RCC 7860 (cell line): ENCODE measurements at regions not wholly inside any gene's neighbourhood (a gene's known extent, or its start where the extent isn't known, plus 50 kb on each side); places are given as distances from the start of the nearest gene placed in this dataset.
"Not testable (repeated sequence)": the region's sequence is repeated elsewhere in the genome, so short reads cannot be mapped to it uniquely, and the experiment has no call there.

Experiments used
- DNase-seq: peaks from one replicate; pipeline ENCODE4 v3.0.0-alpha.2; 2015; ENCODE audit warnings: low spot score
- FAIRE-seq: peaks from 2 replicates; lab custom pipeline; 2012; peaks lifted over from hg19 to GRCh38; lab: Jason Lieb, UNC

DNA sequence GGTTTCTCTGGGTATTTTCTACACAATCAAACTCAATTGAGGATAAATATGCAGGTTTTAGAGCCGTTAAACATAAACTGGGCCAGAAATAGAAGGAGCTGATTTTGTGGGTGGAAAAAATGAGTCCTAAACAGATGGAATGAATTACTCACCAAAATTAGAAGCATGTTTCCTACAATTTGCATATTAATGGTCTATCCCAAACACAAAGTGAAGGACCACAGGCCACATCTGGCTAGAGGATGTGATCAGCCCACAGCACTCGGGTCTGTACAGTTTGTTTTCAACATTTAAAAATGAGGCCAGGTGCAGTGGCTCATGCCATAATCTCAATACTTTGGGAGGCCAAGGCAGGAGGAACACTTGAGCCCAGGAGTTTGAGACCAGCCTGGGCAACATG, 296.3 kb downstream of the PREX1 start:
- no peak for DNase-seq
- no peak for FAIRE-seq

DNA sequence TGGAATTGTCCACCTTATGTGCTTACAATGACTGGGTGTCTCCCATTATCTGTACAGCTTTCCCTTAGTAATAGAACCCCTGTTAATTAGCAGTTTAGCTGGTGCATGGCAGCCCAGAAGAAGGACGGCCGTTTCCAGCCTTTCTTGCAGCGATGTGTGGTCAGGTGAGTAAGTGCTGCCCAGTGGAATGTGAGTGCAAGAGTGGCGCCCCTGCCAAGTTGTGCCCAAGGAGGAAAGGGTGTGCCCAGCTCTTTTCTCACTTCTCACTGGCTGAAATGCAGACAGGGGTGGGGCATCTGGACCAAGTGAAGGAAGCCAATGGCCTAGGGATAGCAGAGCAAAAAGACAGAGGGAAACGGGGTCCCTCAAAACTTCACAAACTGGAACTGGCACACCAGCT, 296.8 kb downstream of the PREX1 start:
- DNase-seq (no peak), FAIRE-seq (no peak)

DNA sequence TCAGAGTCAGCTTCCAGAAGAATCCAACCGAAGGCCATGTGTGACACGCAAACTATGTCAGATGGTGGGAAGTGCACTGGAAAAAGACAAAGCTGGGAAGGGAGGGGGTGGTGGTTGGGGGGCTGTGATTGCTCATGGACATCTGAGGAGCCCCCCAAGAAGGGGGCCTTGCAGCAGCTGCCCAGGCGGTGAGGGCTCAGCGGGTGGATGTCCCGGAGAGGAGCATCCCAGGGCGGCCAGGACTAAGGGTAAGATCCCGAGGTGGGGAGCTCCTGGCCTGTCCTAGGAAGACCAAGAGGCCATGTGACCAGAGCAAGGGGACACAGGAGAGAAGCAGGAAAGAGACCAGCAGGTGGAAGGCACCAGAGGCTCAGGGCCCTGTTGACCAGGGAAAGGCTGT, 299.5 kb downstream of the PREX1 start:
- FAIRE-seq = no peak
- DNase-seq = no peak

DNA sequence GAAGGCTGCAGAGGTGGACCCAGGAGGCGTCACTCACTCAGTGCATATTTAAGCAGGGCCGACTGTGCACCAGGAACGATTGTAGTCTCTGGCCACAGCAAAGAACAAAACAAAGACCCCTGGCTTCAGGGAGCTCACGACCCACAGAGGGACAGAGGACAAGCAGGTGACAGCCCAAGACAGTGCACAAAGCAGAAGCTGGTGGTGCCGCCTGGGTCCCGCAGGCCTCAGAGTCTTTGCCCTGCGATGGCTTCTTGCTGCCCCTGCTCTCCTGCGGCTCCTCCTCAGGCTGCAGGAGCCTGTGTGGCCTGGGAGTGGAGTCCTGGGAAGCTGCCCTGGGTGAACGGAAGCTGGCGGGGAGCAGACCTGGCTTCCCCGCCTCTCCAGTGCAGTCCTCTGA, 300.0 kb downstream of the PREX1 start:
- no peak for FAIRE-seq

DNA sequence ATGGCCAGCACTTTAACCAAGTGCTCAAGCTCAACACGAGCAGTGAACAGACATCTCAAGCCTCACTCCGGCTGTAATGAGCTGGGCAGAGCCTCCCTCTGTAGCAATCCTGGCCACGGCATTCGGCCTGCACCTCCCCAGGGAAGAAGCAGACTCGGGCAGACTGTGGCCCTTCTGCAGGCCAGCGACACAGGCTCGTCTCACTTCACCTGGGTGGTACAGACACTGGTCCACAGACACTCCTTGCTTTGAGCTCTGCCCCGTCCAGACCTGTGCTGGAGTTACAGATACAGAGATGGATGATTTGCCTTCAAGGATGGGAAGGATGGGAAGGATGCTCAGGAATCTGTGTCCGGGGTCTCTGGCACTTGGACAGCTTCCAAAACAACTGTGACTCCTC, 300.9 kb downstream of the PREX1 start:
- no peak for FAIRE-seq

More for the DNA sequence above, 300.0 kb downstream of the PREX1 start:
- no peak for DNase-seq

DNA sequence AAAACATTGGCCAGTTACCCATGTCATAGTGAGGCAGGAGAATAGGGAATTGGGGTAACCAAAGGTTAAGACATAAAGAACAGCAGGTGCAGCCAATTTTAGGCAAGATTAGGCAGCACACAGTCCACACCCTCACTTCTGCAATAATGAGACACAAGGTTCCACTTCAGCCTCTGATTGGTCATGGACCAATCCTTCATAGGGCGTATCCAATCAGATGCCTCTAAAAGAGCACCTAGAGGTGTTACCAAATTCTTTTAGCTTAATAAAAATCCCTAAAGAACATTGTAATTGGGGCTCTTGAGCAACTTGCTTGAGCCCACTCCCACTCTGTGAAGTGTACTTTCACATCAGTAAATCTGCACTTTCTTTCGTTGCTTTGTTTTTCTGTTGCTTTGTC, 302.4 kb downstream of the PREX1 start:
- DNase-seq = no peak
- no peak for FAIRE-seq

More for the DNA sequence above, 300.9 kb downstream of the PREX1 start:
- no peak for DNase-seq

DNA sequence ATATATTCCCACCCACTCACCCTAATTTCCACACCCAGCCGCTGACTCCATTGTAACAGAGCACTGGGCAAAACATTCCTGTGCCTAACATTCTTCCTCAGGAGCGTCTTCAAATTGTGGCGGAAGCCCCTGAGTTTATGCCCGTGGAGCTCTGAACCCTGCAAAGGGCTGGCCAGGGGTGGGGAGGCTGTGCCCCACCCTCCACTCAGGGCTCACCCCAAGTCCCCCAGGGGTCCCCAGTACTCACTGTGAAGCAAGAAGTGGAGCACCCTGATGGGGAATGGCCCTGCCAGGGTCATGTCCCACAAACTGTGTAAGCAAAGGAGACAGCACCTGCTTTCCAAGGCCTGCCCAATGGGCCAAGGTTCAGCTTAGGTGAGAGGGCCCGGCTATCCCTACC, 303.2 kb downstream of the PREX1 start:
- FAIRE-seq = no peak
- DNase-seq = no peak

DNA sequence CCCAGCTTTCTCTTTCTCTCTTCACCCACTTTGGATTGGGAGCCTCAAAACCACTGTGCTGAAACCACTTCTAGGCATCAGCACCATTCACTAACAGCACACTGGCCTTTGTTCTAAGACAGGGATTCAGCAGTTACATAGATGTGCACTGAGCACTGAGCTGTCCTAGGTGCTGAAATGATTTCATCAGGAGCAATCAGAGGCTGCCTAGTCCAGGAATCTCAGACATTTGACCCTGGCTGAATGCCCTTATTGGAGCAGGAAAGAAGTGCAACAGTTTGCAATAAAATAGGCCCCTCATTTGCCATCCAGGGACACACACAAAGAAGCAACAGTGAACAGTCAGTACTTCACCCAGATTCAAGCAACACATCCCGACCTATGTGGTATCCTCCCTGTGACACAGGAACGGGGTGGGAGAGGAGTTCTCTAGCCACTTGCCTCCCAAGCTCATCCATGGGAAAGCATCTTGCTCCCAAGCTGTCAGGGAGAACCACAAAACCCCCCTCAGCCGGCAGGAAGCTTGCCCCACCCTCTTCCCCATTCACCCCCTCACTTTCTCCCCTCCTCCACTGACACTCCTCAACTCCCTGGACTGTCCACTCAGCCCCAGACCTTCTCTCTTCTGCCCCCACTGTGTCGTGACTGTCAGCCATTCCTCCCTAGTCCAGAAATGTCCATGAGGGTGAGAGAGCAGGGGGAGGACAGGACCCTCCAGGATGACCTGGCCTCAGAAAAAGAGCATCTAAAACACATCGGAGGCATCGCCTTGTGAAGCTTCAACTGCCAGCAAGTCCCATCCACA, 304.4 kb downstream of the PREX1 start:
- no peak for FAIRE-seq
- peak; percentile 20 for DNase-seq

DNA sequence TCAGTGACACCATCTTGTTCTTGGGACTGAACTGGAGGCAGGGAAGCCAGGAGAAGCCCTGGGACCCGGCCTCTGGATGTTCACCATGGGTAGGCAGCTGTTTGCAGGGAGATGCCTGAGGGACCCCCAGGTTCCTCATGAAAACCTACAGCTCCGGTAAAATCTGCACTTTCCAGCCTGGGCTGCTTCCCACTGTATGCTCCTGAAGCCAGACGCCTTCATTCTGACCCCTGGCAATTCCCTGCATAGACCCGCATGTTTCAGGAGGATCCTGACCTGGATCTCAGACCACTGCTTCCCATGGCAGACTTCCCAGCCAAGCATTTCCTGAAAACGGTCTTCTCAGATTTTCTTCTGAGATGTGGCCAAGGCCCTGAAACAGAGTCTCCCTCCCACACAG, 306.7 kb downstream of the PREX1 start:
- FAIRE-seq (no peak), DNase-seq (no peak)

DNA sequence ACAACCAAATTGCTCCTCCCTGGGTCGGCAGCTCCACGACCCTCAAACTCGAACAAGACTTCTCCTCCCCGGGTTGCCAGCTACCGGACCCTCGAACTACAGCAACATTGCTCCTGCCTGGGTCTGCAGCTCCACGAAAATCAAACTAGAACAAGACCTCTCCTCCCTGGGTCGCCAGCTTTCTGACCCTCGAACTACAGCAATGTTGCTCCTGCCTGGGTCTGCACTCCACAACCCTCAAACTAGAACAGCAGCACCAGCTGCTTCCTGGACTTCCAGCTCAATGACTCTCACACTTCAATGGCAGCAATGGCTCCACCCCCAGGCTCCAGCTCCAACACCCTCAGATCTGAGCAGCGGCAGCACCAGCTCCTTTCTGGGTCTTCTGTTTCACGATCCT, 311.6 kb downstream of the PREX1 start:
- not testable (repeated sequence) for DNase-seq, FAIRE-seq

DNA sequence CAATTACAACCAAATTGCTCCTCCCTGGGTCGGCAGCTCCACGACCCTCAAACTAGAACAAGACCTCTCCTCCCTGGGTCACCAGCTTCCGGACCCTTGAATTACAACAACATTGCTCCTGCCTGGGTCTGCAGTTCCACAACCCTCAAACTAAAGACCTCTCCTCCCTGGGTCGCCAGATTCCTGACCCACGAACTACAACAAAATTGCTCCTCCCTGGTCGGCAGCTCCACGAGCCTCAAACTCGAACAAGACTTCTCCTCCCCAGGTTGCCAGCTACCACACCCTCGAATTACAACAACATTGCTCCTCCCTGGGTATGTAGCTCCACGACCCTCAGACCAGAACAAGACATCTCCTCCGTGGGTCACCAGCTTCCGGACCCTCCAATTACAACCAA, 313.2 kb downstream of the PREX1 start:
- not testable (repeated sequence) for DNase-seq, FAIRE-seq

DNA sequence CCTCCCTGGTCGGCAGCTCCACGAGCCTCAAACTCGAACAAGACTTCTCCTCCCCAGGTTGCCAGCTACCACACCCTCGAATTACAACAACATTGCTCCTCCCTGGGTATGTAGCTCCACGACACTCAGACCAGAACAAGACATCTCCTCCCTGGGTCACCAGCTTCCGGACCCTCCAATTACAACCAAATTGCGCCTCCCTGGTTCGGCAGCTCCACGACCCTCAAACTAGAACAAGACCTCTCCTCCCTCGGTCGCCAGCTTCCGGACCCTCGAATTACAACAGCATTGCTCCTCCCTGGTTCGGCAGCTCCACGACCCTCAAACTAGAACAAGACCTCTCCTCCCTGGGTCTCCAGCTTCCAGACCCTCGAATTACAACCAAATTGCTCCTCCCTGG, 315.3 kb downstream of the PREX1 start:
- FAIRE-seq, DNase-seq: not testable (repeated sequence)

DNA sequence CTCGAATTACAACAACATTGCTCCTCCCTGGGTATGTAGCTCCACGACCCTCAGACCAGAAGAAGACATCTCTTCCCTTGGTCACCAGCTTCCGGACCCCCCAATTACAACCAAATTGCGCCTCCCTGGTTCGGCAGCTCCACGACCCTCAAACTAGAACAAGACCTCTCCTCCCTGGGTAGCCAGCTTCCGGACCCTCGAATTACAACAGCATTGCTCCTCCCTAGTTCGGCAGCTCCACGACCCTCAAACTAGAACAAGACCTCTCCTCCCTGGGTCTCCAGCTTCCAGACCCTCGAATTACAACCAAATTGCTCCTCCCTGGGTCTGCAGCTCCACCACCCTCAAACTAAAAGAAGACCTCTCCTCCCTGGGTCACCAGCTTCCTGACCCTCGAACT, 322.7 kb downstream of the PREX1 start:
- DNase-seq, FAIRE-seq: not testable (repeated sequence)

DNA sequence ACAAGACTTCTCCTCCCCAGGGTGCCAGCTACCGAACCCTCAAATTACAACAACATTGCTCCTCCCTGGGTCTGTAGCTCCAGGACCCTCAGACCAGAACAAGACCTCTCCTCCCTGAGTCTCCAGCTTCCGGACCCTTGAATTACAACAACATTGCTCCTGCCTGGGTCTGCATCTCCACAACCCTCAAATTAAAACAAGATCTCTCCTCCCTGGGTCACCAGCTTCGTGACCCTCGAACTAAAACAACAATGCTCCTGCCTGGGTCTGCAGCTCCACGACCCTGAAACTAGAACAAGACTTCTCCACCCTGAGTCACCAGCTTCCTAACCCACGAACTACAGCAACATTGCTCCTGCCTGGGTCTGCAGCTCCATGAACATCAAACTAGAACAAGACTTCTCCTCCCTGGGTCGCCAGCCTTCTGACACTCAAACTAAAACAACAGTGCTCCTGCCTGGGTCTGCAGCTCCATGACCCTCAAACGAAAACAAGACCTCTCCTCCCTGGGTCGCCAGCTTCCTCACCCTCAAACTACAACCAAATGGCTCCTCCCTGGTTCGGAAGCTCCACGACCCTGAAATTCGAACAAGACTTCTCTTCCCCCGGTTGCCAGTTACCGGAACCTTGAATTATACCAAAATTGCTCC, 324.5 kb downstream of the PREX1 start:
- no peak for FAIRE-seq
- DNase-seq = no peak

DNA sequence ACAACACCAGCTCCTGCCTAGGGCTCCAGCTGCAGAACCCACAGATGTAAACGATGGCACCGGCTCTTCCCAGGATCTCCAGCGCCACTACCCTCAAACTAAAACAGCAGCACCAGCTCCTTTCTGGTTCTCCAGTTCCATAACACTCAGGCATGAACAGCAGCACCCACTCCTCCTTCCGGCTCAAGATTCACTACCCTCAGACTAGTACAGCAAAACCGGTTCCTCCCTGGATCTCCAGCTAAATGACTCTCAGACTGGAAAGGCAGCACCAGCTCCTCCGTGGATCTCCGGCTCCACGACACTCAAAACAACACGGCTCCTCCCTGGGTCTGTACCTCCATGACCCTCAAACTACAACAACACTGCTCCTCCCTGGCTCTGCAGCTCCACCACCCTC, 325.0 kb downstream of the PREX1 start:
- no peak for DNase-seq
- FAIRE-seq = no peak

DNA sequence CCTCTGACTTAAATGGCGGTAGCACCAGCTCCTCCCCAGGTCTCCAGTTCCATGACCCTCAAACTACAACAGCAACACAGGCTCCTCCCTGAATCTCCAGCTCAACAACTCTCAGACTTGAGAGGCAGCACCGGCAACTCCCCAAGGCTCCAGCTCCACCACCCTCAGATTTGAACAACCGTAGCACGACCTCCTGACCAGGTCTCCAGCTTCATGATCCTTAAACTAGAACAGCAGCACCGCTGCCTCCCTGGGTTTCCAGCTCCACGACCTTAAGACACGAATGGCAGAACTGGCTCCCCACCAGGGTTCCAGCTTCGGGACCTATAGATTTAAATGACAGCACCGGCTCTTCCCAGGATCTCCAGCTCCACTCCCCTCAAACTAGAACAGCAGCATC, 325.8 kb downstream of the PREX1 start:
- FAIRE-seq (no peak), DNase-seq (no peak)

DNA sequence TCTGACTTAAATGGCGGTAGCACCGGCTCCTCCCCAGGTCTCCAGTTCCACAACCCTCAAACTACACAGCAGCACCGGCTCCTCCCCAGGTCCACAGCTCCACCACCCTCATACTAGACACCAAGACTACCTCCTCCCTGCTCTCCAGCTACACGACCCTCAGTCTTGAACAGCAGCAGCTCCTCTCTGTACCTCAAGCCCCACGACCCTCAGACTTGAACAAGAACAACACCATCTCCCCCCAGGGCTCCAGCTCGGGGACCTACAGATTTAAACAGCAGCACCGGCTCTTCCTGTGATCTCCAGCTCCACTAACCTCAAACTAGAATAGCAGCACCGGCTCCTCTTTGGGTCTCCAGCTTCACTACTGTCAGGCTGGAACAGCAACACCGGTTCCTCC, 326.9 kb downstream of the PREX1 start:
- DNase-seq, FAIRE-seq: not testable (repeated sequence)

DNA sequence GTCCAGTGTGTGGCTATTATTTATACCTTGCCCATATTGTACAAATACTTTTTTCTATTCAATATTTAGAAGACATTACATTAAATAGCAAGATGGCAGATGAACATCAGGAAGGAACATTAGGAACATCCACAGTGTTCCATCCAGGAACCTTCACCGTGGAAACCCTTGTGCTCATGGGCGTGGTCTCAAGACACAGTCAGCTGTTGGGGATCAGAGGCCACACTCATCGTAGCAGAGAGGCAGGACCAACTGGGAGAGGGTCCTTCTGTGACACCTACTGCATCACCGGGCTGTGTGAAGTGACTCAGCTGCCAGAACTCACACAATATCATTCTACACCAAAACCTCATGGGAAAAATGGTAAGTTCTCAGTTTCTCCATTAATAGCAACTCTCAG, 328.9 kb downstream of the PREX1 start:
- FAIRE-seq, DNase-seq: not testable (repeated sequence)

DNA sequence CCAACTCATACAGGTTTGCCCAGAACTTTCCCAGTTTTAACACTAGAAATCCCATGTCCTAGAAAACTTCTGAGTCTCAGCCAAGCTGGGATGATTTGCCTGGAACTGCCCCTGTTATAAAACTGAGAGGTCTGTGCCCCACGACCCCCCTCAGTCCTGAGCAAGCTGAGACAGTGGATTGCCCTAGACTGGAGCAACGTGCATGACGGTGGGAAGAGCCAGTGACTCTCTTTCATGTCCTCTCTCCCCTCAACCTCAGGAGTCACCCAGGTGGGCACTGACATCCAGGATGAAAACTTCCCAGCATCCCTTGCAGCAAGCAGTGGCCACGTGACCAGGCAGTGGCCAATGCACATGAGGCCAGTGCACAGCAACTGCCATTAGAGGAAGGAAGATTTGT, 329.7 kb downstream of the PREX1 start:
- FAIRE-seq, DNase-seq: not testable (repeated sequence)

DNA sequence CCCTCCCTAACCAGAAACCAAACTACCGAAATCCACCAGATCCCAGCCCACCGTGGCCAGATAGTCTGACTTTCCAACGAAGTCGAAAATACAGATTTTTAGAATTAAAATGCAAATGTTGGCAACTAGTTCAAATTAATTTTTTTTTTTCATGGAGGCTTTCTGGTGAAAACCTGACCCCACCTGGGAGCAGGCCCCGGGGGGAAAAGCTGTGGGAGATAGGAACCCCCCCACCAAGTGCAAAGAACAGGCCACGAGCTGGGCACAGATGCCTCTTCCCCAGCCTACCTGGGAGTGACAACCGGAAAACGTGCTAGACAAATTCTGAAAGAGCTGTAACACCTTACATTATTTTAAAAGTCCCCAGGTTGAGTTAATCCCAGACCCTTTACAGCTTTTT, 333.8 kb downstream of the PREX1 start:
- DNase-seq (no peak), FAIRE-seq (no peak)

DNA sequence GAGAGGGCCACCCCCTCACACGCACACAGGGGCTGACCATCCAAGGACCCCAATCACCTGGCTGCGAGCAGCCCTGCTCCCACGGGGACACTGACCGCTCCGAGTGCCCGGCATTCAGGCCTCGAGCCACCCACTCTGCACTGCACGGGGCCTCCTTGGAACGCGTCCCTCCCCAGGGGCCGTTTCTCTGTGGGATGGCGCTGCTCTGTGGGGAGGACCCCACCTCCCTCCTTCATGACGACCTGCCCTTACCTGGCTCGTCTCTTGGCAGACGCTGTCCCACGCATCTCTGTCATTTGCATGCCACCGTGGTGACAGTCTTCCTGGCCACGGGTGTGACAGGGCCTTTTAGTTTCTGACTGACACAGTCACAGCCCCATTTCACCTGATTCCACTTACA, 334.5 kb downstream of the PREX1 start:
- DNase-seq, FAIRE-seq: not testable (repeated sequence)

DNA sequence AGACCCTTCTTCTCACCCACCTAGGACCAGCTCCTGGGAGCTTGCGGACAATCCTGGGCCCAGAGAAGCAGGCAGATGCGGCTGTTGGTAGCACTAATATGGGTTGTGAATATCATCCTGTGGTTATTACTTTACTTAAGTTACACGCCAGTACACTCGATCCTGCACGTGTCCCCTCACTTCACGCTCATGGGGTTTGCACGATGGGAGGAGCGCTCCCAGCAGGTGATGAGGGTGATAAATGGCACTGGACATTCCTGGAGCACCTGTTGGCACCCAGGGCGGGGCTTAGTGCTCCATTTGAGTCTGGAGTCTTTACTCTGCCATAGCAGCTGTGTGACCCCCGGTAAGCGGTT, 335.1 kb downstream of the PREX1 start:
- DNase-seq (no peak), FAIRE-seq (no peak)
